GM23338 (cell line): ENCODE measurements at regions not wholly inside any gene's neighbourhood (a gene's known extent, or its start where the extent isn't known, plus 50 kb on each side); places are given as distances from the start of the nearest gene placed in this dataset.

Experiments
- CREB1 ChIP-seq: fragments of 250-450 bp; sonication (Bioruptor Pico); IDR thresholded peaks from 2 replicates; pipeline ENCODE4 v1.5.0; 2020; ENCODE audit warnings: low read depth, mild to moderate bottlenecking, moderate library complexity
- EZH2 ChIP-seq: fragments of 200-600 bp; sonication (generic); IDR thresholded peaks from one replicate; pipeline ENCODE4 v1.8.0; 2017; ENCODE audit warnings: antibody characterized with exemption, mild to moderate bottlenecking, low read depth; ENCODE audit not compliant: unreplicated experiment
- EZH2phosphoT487 ChIP-seq: fragments of 200-600 bp; sonication (generic); IDR thresholded peaks from one replicate; pipeline ENCODE4 v1.8.1; 2018; ENCODE audit warnings: antibody characterized with exemption; ENCODE audit not compliant: unreplicated experiment
- POLR2AphosphoS5 ChIP-seq: IDR thresholded peaks from 2 replicates; pipeline ENCODE4 v1.6.1; 2016; ENCODE audit warnings: antibody characterized with exemption, low read depth
- STAT1 ChIP-seq: IDR thresholded peaks from one replicate; pipeline ENCODE4 v1.6.1; 2016; ENCODE audit warnings: antibody characterized with exemption; ENCODE audit not compliant: unreplicated experiment
- ZNF114 ChIP-seq: fragments of 250-450 bp; sonication (Bioruptor Pico); IDR thresholded peaks from 2 replicates; pipeline ENCODE4 v1.5.0; 2020; ENCODE audit warnings: mild to moderate bottlenecking, moderate library complexity
- TF ChIP-seq, protein P1 (sequence below), 2 experiments: fragments of 200-600 bp in 1 of 2; sonication (generic) in 1 of 2; conservative IDR thresholded peaks; 2 replicates each; pipeline versions ENCODE4 v1.5.1 to v1.6.1; 2016 to 2017; ENCODE audit warnings: antibody characterized with exemption in 2 of 2, low read depth in 2 of 2, mild to moderate bottlenecking in 2 of 2, moderate library complexity in 1 of 2
- TF ChIP-seq, protein P2 (sequence below): fragments of 250-450 bp; sonication (Bioruptor Pico); IDR thresholded peaks from 2 replicates; pipeline ENCODE4 v1.5.0; 2020; ENCODE audit warnings: mild to moderate bottlenecking, moderate library complexity
- TF ChIP-seq, protein P3 (sequence below): IDR thresholded peaks from one replicate; pipeline ENCODE4 v1.6.1; 2018; ENCODE audit warnings: antibody characterized with exemption; ENCODE audit not compliant: unreplicated experiment
- TF ChIP-seq, protein P4 (sequence below): IDR thresholded peaks from 2 replicates; pipeline ENCODE4 v1.6.1; 2016; ENCODE audit warnings: antibody characterized with exemption

DNA sequence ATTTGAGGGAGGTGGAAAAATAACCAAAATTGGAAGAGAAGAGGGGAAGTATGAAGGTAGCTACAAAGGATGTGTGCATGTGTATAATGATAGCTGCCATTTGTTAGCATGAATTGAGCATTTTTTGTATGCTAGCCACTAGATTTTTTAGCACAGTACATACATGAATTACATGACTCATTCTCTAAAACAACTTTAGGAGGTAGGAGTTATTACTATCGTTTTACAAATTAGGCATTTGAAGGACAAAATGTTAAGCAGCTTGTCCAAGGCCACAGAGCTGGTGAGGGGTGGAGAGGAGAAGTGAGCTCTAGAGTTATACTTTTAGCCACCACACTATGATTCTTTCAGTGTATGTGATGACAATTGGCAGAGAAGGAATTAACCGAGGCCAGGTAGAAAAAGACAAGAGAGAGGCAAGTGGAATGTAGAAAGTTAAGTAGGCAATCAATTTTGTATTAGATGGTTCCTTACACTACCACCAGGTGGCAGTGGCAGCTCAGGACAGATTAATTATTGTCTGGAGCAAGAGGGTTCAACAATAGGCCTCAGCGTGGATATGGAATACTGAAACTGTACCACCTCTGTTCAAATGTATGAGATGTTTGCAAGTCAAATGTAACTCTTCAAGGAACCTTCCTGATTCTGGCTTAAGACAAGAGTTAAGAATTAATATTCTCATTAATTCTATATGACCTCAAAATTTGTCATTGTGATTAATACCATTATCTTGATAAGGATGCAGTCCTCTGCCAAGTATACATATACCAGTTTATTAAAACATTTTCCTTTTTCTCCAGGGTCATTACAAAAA is 128.0 kb downstream of the MBL2 start:
- TF ChIP-seq, protein P1, sequence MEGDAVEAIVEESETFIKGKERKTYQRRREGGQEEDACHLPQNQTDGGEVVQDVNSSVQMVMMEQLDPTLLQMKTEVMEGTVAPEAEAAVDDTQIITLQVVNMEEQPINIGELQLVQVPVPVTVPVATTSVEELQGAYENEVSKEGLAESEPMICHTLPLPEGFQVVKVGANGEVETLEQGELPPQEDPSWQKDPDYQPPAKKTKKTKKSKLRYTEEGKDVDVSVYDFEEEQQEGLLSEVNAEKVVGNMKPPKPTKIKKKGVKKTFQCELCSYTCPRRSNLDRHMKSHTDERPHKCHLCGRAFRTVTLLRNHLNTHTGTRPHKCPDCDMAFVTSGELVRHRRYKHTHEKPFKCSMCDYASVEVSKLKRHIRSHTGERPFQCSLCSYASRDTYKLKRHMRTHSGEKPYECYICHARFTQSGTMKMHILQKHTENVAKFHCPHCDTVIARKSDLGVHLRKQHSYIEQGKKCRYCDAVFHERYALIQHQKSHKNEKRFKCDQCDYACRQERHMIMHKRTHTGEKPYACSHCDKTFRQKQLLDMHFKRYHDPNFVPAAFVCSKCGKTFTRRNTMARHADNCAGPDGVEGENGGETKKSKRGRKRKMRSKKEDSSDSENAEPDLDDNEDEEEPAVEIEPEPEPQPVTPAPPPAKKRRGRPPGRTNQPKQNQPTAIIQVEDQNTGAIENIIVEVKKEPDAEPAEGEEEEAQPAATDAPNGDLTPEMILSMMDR (conservative IDR thresholded peaks at IDR 0.05; ENCODE audit: low read depth in 2 of 2): peak; percentile 84 to 86
- TF ChIP-seq POLR2AphosphoS5 (no peak), EZH2 (no peak), EZH2phosphoT487 (no peak), CREB1 (CRISPR knock-in tag) (no peak), ZNF114 (no peak), STAT1 (no peak)
- TF ChIP-seq, protein P2, sequence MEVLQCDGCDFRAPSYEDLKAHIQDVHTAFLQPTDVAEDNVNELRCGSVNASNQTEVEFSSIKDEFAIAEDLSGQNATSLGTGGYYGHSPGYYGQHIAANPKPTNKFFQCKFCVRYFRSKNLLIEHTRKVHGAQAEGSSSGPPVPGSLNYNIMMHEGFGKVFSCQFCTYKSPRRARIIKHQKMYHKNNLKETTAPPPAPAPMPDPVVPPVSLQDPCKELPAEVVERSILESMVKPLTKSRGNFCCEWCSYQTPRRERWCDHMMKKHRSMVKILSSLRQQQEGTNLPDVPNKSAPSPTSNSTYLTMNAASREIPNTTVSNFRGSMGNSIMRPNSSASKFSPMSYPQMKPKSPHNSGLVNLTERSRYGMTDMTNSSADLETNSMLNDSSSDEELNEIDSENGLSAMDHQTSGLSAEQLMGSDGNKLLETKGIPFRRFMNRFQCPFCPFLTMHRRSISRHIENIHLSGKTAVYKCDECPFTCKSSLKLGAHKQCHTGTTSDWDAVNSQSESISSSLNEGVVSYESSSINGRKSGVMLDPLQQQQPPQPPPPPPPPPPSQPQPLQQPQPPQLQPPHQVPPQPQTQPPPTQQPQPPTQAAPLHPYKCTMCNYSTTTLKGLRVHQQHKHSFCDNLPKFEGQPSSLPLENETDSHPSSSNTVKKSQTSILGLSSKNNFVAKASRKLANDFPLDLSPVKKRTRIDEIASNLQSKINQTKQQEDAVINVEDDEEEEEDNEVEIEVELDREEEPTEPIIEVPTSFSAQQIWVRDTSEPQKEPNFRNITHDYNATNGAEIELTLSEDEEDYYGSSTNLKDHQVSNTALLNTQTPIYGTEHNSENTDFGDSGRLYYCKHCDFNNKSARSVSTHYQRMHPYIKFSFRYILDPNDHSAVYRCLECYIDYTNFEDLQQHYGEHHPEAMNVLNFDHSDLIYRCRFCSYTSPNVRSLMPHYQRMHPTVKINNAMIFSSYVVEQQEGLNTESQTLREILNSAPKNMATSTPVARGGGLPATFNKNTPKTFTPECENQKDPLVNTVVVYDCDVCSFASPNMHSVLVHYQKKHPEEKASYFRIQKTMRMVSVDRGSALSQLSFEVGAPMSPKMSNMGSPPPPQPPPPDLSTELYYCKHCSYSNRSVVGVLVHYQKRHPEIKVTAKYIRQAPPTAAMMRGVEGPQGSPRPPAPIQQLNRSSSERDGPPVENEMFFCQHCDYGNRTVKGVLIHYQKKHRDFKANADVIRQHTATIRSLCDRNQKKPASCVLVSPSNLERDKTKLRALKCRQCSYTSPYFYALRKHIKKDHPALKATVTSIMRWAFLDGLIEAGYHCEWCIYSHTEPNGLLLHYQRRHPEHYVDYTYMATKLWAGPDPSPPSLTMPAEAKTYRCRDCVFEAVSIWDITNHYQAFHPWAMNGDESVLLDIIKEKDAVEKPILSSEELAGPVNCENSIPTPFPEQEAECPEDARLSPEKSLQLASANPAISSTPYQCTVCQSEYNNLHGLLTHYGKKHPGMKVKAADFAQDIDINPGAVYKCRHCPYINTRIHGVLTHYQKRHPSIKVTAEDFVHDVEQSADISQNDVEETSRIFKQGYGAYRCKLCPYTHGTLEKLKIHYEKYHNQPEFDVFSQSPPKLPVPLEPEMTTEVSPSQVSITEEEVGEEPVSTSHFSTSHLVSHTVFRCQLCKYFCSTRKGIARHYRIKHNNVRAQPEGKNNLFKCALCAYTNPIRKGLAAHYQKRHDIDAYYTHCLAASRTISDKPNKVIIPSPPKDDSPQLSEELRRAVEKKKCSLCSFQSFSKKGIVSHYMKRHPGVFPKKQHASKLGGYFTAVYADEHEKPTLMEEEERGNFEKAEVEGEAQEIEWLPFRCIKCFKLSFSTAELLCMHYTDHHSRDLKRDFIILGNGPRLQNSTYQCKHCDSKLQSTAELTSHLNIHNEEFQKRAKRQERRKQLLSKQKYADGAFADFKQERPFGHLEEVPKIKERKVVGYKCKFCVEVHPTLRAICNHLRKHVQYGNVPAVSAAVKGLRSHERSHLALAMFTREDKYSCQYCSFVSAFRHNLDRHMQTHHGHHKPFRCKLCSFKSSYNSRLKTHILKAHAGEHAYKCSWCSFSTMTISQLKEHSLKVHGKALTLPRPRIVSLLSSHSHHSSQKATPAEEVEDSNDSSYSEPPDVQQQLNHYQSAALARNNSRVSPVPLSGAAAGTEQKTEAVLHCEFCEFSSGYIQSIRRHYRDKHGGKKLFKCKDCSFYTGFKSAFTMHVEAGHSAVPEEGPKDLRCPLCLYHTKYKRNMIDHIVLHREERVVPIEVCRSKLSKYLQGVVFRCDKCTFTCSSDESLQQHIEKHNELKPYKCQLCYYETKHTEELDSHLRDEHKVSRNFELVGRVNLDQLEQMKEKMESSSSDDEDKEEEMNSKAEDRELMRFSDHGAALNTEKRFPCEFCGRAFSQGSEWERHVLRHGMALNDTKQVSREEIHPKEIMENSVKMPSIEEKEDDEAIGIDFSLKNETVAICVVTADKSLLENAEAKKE (CRISPR knock-in tag): no peak
- TF ChIP-seq, protein P3, sequence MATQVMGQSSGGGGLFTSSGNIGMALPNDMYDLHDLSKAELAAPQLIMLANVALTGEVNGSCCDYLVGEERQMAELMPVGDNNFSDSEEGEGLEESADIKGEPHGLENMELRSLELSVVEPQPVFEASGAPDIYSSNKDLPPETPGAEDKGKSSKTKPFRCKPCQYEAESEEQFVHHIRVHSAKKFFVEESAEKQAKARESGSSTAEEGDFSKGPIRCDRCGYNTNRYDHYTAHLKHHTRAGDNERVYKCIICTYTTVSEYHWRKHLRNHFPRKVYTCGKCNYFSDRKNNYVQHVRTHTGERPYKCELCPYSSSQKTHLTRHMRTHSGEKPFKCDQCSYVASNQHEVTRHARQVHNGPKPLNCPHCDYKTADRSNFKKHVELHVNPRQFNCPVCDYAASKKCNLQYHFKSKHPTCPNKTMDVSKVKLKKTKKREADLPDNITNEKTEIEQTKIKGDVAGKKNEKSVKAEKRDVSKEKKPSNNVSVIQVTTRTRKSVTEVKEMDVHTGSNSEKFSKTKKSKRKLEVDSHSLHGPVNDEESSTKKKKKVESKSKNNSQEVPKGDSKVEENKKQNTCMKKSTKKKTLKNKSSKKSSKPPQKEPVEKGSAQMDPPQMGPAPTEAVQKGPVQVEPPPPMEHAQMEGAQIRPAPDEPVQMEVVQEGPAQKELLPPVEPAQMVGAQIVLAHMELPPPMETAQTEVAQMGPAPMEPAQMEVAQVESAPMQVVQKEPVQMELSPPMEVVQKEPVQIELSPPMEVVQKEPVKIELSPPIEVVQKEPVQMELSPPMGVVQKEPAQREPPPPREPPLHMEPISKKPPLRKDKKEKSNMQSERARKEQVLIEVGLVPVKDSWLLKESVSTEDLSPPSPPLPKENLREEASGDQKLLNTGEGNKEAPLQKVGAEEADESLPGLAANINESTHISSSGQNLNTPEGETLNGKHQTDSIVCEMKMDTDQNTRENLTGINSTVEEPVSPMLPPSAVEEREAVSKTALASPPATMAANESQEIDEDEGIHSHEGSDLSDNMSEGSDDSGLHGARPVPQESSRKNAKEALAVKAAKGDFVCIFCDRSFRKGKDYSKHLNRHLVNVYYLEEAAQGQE: no peak
- TF ChIP-seq, protein P4, sequence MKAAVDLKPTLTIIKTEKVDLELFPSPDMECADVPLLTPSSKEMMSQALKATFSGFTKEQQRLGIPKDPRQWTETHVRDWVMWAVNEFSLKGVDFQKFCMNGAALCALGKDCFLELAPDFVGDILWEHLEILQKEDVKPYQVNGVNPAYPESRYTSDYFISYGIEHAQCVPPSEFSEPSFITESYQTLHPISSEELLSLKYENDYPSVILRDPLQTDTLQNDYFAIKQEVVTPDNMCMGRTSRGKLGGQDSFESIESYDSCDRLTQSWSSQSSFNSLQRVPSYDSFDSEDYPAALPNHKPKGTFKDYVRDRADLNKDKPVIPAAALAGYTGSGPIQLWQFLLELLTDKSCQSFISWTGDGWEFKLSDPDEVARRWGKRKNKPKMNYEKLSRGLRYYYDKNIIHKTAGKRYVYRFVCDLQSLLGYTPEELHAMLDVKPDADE: no peak
